GM12878 (cell line): ENCODE measurements at regions not wholly inside any gene's neighbourhood (a gene's known extent, or its start where the extent isn't known, plus 50 kb on each side); places are given as distances from the start of the nearest gene placed in this dataset.
A peak's percentile ranks its signal among the peaks of the same experiment; 100 is the strongest.

Experiments
- ATAC-seq: fragments of 200-7000 bp; cut with Tn5 transposase; 3 replicates; pipeline ENCODE4 v1.9.1; 2020; ENCODE audit warnings: mild to moderate bottlenecking, moderate library complexity
- BruUV-seq: library from RNA; stranded (reverse); fragments of 400-500 nt; replicated peaks from 2 replicates; lab custom pipeline; 2021; lab: Mats Ljungman, UMichigan
- CTCF ChIA-PET: fragments of 300-600 bp; sonication (Branson Sonifier 250); formaldehyde crosslinking; extraction: SDS; loops from one replicate; lab custom pipeline; 2021; ENCODE audit warnings: inconsistent platforms; lab: Yijun Ruan, JAX
- POLR2A ChIA-PET: fragments of 350-600 bp; formaldehyde crosslinking; extraction: SDS; loops from one replicate; lab custom pipeline; 2021; ENCODE audit warnings: inconsistent platforms; lab: Charles Lee
- RAD21 ChIA-PET: fragments of 300-600 bp; sonication (Branson Sonifier 250); formaldehyde crosslinking; loops from one replicate; lab custom pipeline; 2023; ENCODE audit warnings: antibody characterized with exemption; ENCODE audit not compliant: unreplicated experiment; lab: Charles Lee
- SMC1A ChIA-PET: fragments of 300-600 bp; sonication (Branson Sonifier 250); formaldehyde crosslinking; loops from one replicate; lab custom pipeline; 2023; ENCODE audit not compliant: unreplicated experiment, uncharacterized antibody; lab: Charles Lee
- DNase-seq: peaks from one replicate; pipeline ENCODE4 v3.0.0-alpha.2; 2011; ENCODE audit warnings: low read depth, low spot score
- FAIRE-seq: peaks from 3 replicates; lab custom pipeline; 2011; peaks lifted over from hg19 to GRCh38; lab: Jason Lieb, UNC
- H2AFZ ChIP-seq: 2 replicates; pipeline ENCODE4 v1.6.0; 2011; ENCODE audit warnings: low read depth, low read length, control low read depth; ENCODE audit not compliant: control insufficient read depth
- H3K27ac ChIP-seq: 2 replicates; pipeline ENCODE4 v1.5.1; 2011; ENCODE audit warnings: control low read depth; ENCODE audit not compliant: control insufficient read depth, insufficient read depth
- H3K27me3 ChIP-seq, 2 experiments: replicated peaks in 1 of 2; 2 replicates each; pipeline versions ENCODE4 v1.6.0 to v1.6.1; 2011; ENCODE audit warnings: low read length in 1 of 2; ENCODE audit not compliant: control insufficient read depth in 2 of 2, insufficient read depth in 2 of 2
- H3K36me3 ChIP-seq, 2 experiments: 2 replicates each; pipeline ENCODE4 v1.5.1; 2011; ENCODE audit warnings: low read length in 1 of 2; ENCODE audit not compliant: control insufficient read depth in 2 of 2, insufficient read depth in 2 of 2
- H3K4me1 ChIP-seq: 2 replicates; pipeline ENCODE4 v1.6.1; 2011; ENCODE audit warnings: mild to moderate bottlenecking, low read length, moderate library complexity, mixed read lengths; ENCODE audit not compliant: control insufficient read depth, insufficient read depth
- H3K4me2 ChIP-seq: 2 replicates; pipeline ENCODE4 v1.6.0; 2011; ENCODE audit warnings: control low read depth; ENCODE audit not compliant: control insufficient read depth, insufficient read depth
- H3K4me3 ChIP-seq: fragments of 200-600 bp; sonication (generic); 2 replicates; pipeline ENCODE4 v1.5.1; 2016
- H3K79me2 ChIP-seq: 2 replicates; pipeline ENCODE4 v1.6.0; 2011; ENCODE audit warnings: low read length; ENCODE audit not compliant: control insufficient read depth, insufficient read depth
- H3K9ac ChIP-seq: 2 replicates; pipeline ENCODE4 v1.8.0; 2011; ENCODE audit warnings: low read length, control low read depth, mixed read lengths; ENCODE audit not compliant: control insufficient read depth, insufficient read depth
- H3K9me3 ChIP-seq: replicated peaks from 3 replicates; pipeline ENCODE4 v1.5.1; 2011; ENCODE audit warnings: mild to moderate bottlenecking, low read length; ENCODE audit not compliant: control insufficient read depth, insufficient read depth
- H4K20me1 ChIP-seq: 2 replicates; pipeline ENCODE4 v1.6.0; 2011; ENCODE audit not compliant: control insufficient read depth, insufficient read depth
- CUX1 ChIP-seq: IDR thresholded peaks from 2 replicates; pipeline ENCODE4 v1.6.1; 2012; ENCODE audit warnings: improper control_type of control experiment, low read depth, low read length; ENCODE audit not compliant: insufficient replicate concordance
- NR2C2 ChIP-seq: IDR thresholded peaks from 2 replicates; pipeline ENCODE4 v1.6.1; 2011; ENCODE audit warnings: borderline replicate concordance, low read depth; ENCODE audit not compliant: control insufficient read depth, insufficient read length
- PKNOX1 ChIP-seq: fragments of 450-650 bp; IDR thresholded peaks from 2 replicates; pipeline ENCODE4 v1.6.1; 2016; ENCODE audit warnings: mild to moderate bottlenecking
- SUZ12 ChIP-seq: fragments of 200-600 bp; sonication (generic); IDR thresholded peaks from one replicate; pipeline ENCODE4 v1.6.1; 2018; ENCODE audit warnings: antibody characterized with exemption, mild to moderate bottlenecking; ENCODE audit not compliant: unreplicated experiment
- WGBS: methylation state at CpG from one replicate; pipeline ENCODE4 v1.1.6; 2016; ENCODE audit warnings: low lambda C conversion rate; ENCODE audit not compliant: insufficient replicate concordance, insufficient coverage; ENCODE audit errors: missing lambda C conversion rate; 5-methylcytosine and 5-hydroxymethylcytosine counted together
- in situ Hi-C: fragments of 300-500 bp; cut with MboI; formaldehyde crosslinking; loops from 9 replicates; pipeline ENCODE4 v1.14.3; 2018; ENCODE audit warnings: mixed read lengths
- intact Hi-C: fragments of 100-400 bp; cut with micrococcal nuclease; formaldehyde crosslinking; loops from one replicate; pipeline ENCODE4 v1.14.2; 2022; ENCODE audit not compliant: unreplicated experiment

GRCh38 chr11:92053216-92053615 is 171.4 kb upstream of the FAT3 start:
- H3K36me3 ChIP-seq: no peaks in the 10 kb centered on the region
- ATAC-seq: no peak
- no peaks in the 10 kb centered on the region for H3K27me3 ChIP-seq
- H3K4me1 ChIP-seq: no peaks in the 10 kb centered on the region
- no peak overlapping the region for H3K9ac ChIP-seq
- ChIA-PET POLR2A (no interaction called here), SMC1A (no interaction called here), RAD21 (no interaction called here), CTCF (no interaction called here)
- no peak for FAIRE-seq
- no peak overlapping the region for H3K27ac ChIP-seq
- intact Hi-C loops: no loop called here
- no peak overlapping the region for H3K4me2 ChIP-seq
- no peaks in the 10 kb centered on the region for H4K20me1 ChIP-seq
- H3K4me3 ChIP-seq: no peak overlapping the region
- in situ Hi-C loops: no loop called here
- no peak for DNase-seq
- TF ChIP-seq NR2C2: no peak
- no peak for TF ChIP-seq SUZ12
- H2AFZ ChIP-seq: no peak overlapping the region
- no peaks in the 10 kb centered on the region for H3K79me2 ChIP-seq
- no TSS peak for BruUV-seq
- no peaks in the 10 kb centered on the region for H3K9me3 ChIP-seq

- TF ChIP-seq CUX1: no peak
- TF ChIP-seq PKNOX1: peak; percentile 21; the same call in 1 of the 2 replicates
- TF ChIP-seq, all 136 proteins: peak for 1
- Histone ChIP-seq H3K36me3 (no peaks in the 10 kb centered on the region), H2AFZ (no peak overlapping the region), H3K4me2 (no peak overlapping the region), H3K27ac (no peak overlapping the region), H3K9ac (no peak overlapping the region), H3K79me2 (no peaks in the 10 kb centered on the region), H3K4me1 (no peaks in the 10 kb centered on the region), H3K4me3 (no peak overlapping the region), H4K20me1 (no peaks in the 10 kb centered on the region), H3K9me3 (no peaks in the 10 kb centered on the region), H3K27me3 (no peaks in the 10 kb centered on the region)
- DNase-seq: no peak
- no peak for FAIRE-seq
- ChIA-PET CTCF (no interaction called here), POLR2A (no interaction called here), RAD21 (no interaction called here), SMC1A (no interaction called here)
- intact Hi-C loops: no loop called here
- BruUV-seq: no TSS peak
- in situ Hi-C loops: no loop called here
- ATAC-seq: no peak
- 27% methylated on average over 2 of the region's 2 CpGs for WGBS
Measured at GRCh38 chr11:92050305-92050704, 174.3 kb upstream of the FAT3 start.
